Neural cell (in vitro differentiated cells): ENCODE measurements at regions not wholly inside any gene's neighbourhood (a gene's known extent, or its start where the extent isn't known, plus 50 kb on each side); places are given as distances from the start of the nearest gene placed in this dataset.

Experiments used
- H2AFZ ChIP-seq: fragments of 200-600, 300-800 bp; sonication (generic), shearing (Covaris generic); 2 replicates; pipeline ENCODE4 v1.6.0; 2014; ENCODE audit warnings: low read depth, mild to moderate bottlenecking, antibody characterized with exemption, low read length, moderate library complexity
- H3F3A ChIP-seq: fragments of 200-600 bp; shearing (Covaris generic); 2 replicates; pipeline ENCODE4 v1.6.1; 2016; ENCODE audit warnings: mild to moderate bottlenecking, moderate library complexity, mixed read lengths, antibody characterized with exemption, low read length; ENCODE audit not compliant: insufficient read depth, poor library complexity, severe bottlenecking
- H3K27ac ChIP-seq: fragments of 200-600, 300-800 bp; sonication (generic), shearing (Covaris generic); 2 replicates; pipeline ENCODE4 v1.5.1; 2014; ENCODE audit warnings: mild to moderate bottlenecking, low read length, moderate library complexity
- H3K27me3 ChIP-seq: fragments of 300-800, 200-600 bp; sonication (generic), shearing (Covaris generic); 2 replicates; pipeline ENCODE4 v1.6.0; 2014; ENCODE audit warnings: mild to moderate bottlenecking, low read depth, low read length, moderate library complexity; ENCODE audit not compliant: insufficient read depth
- H3K36me3 ChIP-seq: fragments of 300-800, 200-600 bp; sonication (generic), shearing (Covaris generic); 2 replicates; pipeline ENCODE4 v1.5.1; 2014; ENCODE audit warnings: mild to moderate bottlenecking, antibody characterized with exemption, low read length, moderate library complexity; ENCODE audit not compliant: insufficient read depth
- H3K4me2 ChIP-seq: fragments of 300-800, 200-600 bp; sonication (generic), shearing (Covaris generic); 2 replicates; pipeline ENCODE4 v1.6.0; 2014; ENCODE audit warnings: mild to moderate bottlenecking, low read length
- H3K4me3 ChIP-seq: fragments of 300-800, 200-600 bp; sonication (generic), shearing (Covaris generic); 2 replicates; pipeline ENCODE4 v1.5.1; 2014; ENCODE audit warnings: mild to moderate bottlenecking, low read length, moderate library complexity
- H3K79me2 ChIP-seq: fragments of 200-600 bp; shearing (Covaris generic); replicated peaks from 2 replicates; pipeline ENCODE4 v1.6.0; 2014; ENCODE audit warnings: mild to moderate bottlenecking, low read length, moderate library complexity; ENCODE audit not compliant: insufficient read depth
- H3K9ac ChIP-seq: fragments of 300-800, 200-600 bp; sonication (generic), shearing (Covaris generic); 2 replicates; pipeline ENCODE4 v1.6.1; 2016; ENCODE audit warnings: mild to moderate bottlenecking, low read length, mixed read lengths
- H3K9me2 ChIP-seq: fragments of 200-600 bp; shearing (Covaris generic); 2 replicates; pipeline ENCODE4 v1.6.1; 2016; ENCODE audit warnings: mild to moderate bottlenecking, low read length, mixed read lengths; ENCODE audit not compliant: insufficient read depth
- H3K9me3 ChIP-seq: fragments of 200-600, 300-800 bp; sonication (generic), shearing (Covaris generic); 2 replicates; pipeline ENCODE4 v1.6.1; 2016; ENCODE audit warnings: mild to moderate bottlenecking, mixed run types, low read length, moderate library complexity, mixed read lengths
- H4K20me1 ChIP-seq: fragments of 200-600 bp; shearing (Covaris generic); 2 replicates; pipeline ENCODE4 v1.6.1; 2016; ENCODE audit warnings: mild to moderate bottlenecking, mixed run types; ENCODE audit not compliant: insufficient read depth
- CTCF ChIP-seq: fragments of 450-650 bp; IDR thresholded peaks from 2 replicates; pipeline ENCODE4 v1.5.1; 2014; ENCODE audit warnings: antibody characterized with exemption, mild to moderate bottlenecking, moderate library complexity; ENCODE audit not compliant: poor library complexity, severe bottlenecking
- EP300 ChIP-seq: fragments of 450-650 bp; conservative IDR thresholded peaks from 2 replicates; pipeline ENCODE4 v1.6.1; 2014; ENCODE audit warnings: antibody characterized with exemption, mild to moderate bottlenecking, moderate library complexity; ENCODE audit not compliant: poor library complexity, severe bottlenecking
- EZH2 ChIP-seq: fragments of 200-600, 300-800 bp; shearing (Covaris generic), sonication (generic); IDR thresholded peaks from 2 replicates; pipeline ENCODE4 v1.6.1; 2014; ENCODE audit warnings: antibody characterized with exemption, low read length, borderline replicate concordance, mild to moderate bottlenecking; ENCODE audit not compliant: insufficient read depth, poor library complexity, severe bottlenecking
- MXI1 ChIP-seq: fragments of 450-650 bp; conservative IDR thresholded peaks from 2 replicates; pipeline ENCODE4 v1.6.1; 2014; ENCODE audit warnings: antibody characterized with exemption, mild to moderate bottlenecking; ENCODE audit not compliant: poor library complexity, severe bottlenecking
- POLR2AphosphoS5 ChIP-seq: IDR thresholded peaks from 2 replicates; pipeline ENCODE4 v1.6.1; 2012
- RAD21 ChIP-seq: fragments of 450-650 bp; conservative IDR thresholded peaks from 2 replicates; pipeline ENCODE4 v1.6.1; 2014; ENCODE audit warnings: antibody characterized with exemption, mild to moderate bottlenecking, moderate library complexity
- REST ChIP-seq: IDR thresholded peaks from 2 replicates; pipeline ENCODE4 v1.6.1; 2012; ENCODE audit warnings: borderline replicate concordance
- SMC3 ChIP-seq: fragments of 450-650 bp; conservative IDR thresholded peaks from 2 replicates; pipeline ENCODE4 v1.6.1; 2014; ENCODE audit warnings: antibody characterized with exemption, mild to moderate bottlenecking, moderate library complexity; ENCODE audit not compliant: poor library complexity
- TAF1 ChIP-seq: IDR thresholded peaks from 2 replicates; pipeline ENCODE4 v1.6.1; 2012; ENCODE audit warnings: low read depth

- Histone ChIP-seq H3K4me3 (no peak overlapping the region), H3K9me2 (no peaks in the 10 kb centered on the region), H3K9ac (no peak overlapping the region), H3F3A (no peaks in the 10 kb centered on the region), H3K79me2 (no peaks in the 10 kb centered on the region), H3K27ac (no peak overlapping the region), H3K9me3 (no peaks in the 10 kb centered on the region), H2AFZ (no peak overlapping the region), H3K4me2 (no peak overlapping the region), H3K36me3 (no peaks in the 10 kb centered on the region), H4K20me1 (no peaks in the 10 kb centered on the region), H3K27me3 (no peaks in the 10 kb centered on the region)
- TF ChIP-seq TAF1 (no peak), POLR2AphosphoS5 (no peak), RAD21 (no peak), CTCF (no peak), EP300 (no peak), EZH2 (no peak), SMC3 (no peak), REST (no peak), MXI1 (no peak)
Observed at GRCh38 chr11:15871904-15872626, 484.3 kb downstream of the SOX6 start.

- H3K27ac ChIP-seq: no peak overlapping the region
- no peak overlapping the region for H3K4me3 ChIP-seq
- H3K4me2 ChIP-seq: no peak overlapping the region
- TF ChIP-seq EZH2 (no peak), EP300 (no peak), POLR2AphosphoS5 (no peak), REST (no peak), TAF1 (no peak), MXI1 (no peak), RAD21 (no peak), CTCF (no peak)
- H3K79me2 ChIP-seq: no peaks in the 10 kb centered on the region
- no peaks in the 10 kb centered on the region for H3K9me3 ChIP-seq
- H2AFZ ChIP-seq: no peak overlapping the region
- no peaks in the 10 kb centered on the region for H3K9me2 ChIP-seq
- H3K9ac ChIP-seq: no peak overlapping the region
- no peaks in the 10 kb centered on the region for H3F3A ChIP-seq
- H3K36me3 ChIP-seq: no peaks in the 10 kb centered on the region
- no peaks in the 10 kb centered on the region for H4K20me1 ChIP-seq
- no peaks in the 10 kb centered on the region for H3K27me3 ChIP-seq
Observed at GRCh38 chr11:15873501-15873900, 482.8 kb downstream of the SOX6 start.
